ENCODE measurements at regions not wholly inside any gene's neighbourhood (a gene's known extent, or its start where the extent isn't known, plus 50 kb on each side); places are given as distances from the start of the nearest gene placed in this dataset.

DNA sequence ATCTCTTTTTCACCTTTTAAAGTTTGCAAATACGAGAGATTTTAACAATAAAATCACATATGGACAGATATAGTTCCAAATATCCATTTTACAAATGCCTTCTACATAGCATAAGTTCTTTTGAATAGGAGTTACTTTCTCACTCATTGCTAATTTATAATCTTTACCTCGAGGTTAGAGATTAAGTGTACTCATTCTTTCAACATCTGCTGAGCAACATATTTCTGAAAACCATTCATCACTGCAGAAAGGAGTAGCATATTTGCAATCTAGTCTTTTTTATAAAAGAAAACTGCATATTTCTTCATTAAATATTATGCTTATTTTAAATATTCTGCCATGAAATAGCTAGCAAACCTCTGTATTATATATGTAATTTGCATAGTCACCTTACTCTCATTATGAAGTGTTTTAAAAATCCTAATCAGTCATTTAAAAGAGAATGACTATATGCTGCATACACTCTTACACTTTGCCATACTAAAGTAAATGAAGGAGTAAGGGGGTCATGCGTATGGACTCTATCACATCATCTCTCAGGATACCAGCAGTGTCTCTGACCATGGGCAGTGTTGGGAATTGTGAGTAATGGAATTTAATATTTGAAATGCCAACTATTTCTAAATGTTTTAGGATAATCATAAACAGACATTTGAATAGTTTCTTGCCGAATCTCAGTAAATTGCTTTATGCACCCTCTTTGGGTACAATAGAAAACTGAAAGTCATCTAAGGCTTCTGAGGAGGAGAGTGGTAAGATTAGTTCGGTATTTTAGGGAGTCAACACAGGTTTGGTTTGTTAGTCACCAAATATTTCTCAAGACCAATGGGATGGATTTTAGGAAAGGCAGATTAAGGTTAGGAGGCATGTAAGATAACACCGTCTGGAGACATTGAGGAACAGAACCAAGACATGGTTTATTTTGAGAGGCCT, 524.8 kb upstream of the ATP2B1 start:
- TF ChIP-seq EZH2 (IDR thresholded peaks at IDR 0.05; ENCODE audit: borderline replicate concordance, low read length), result no peak
- TF ChIP-seq, protein P1, sequence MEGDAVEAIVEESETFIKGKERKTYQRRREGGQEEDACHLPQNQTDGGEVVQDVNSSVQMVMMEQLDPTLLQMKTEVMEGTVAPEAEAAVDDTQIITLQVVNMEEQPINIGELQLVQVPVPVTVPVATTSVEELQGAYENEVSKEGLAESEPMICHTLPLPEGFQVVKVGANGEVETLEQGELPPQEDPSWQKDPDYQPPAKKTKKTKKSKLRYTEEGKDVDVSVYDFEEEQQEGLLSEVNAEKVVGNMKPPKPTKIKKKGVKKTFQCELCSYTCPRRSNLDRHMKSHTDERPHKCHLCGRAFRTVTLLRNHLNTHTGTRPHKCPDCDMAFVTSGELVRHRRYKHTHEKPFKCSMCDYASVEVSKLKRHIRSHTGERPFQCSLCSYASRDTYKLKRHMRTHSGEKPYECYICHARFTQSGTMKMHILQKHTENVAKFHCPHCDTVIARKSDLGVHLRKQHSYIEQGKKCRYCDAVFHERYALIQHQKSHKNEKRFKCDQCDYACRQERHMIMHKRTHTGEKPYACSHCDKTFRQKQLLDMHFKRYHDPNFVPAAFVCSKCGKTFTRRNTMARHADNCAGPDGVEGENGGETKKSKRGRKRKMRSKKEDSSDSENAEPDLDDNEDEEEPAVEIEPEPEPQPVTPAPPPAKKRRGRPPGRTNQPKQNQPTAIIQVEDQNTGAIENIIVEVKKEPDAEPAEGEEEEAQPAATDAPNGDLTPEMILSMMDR (conservative IDR thresholded peaks at IDR 0.05 in 1 of 2, IDR thresholded peaks at IDR 0.05 in 1 of 2; ENCODE audit: extremely low read depth in 1 of 2, insufficient read depth in 1 of 2, low read depth in 1 of 2, low read length in 2 of 2), result no peak
